Head of caudate nucleus (tissue), 42 donors: ENCODE measurements at regions not wholly inside any gene's neighbourhood (a gene's known extent, or its start where the extent isn't known, plus 50 kb on each side); places are given as distances from the start of the nearest gene placed in this dataset.
"Not testable (repeated sequence)": the region's sequence is repeated elsewhere in the genome, so short reads cannot be mapped to it uniquely, and the experiment has no call there.

Experiments
- DNase-seq, 42 donors: peaks; one replicate each; pipeline versions ENCODE4 v3.0.0 to v3.0.0-alpha.2; 2020 to 2021; ENCODE audit warnings: mixed read lengths in 7 of 42
- intact Hi-C: fragments of 100-400 bp; cut with DNase I; formaldehyde crosslinking; loops from one replicate; pipeline ENCODE4 v1.15.0; 2022

DNA sequence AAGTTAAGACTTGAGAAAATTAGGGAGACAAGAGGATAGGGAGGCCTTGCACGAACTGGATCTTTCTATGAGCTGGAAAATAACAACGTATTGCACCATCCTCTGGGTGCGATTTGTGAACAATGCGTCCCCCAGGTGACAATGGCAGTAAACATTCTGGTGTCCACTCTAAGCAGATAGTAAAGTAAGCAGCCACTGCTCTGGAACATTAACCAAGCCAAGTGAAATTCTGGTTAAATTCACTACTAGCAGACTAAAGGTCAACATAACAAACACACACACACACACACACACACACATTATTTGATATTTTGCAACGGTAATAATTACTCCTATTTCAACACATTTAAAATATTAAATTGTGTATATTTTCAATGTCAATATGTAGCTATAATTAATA, 242.2 kb upstream of the DCAF8L1 start:
- DNase-seq: no peak
- intact Hi-C loops: no loop called here

DNA sequence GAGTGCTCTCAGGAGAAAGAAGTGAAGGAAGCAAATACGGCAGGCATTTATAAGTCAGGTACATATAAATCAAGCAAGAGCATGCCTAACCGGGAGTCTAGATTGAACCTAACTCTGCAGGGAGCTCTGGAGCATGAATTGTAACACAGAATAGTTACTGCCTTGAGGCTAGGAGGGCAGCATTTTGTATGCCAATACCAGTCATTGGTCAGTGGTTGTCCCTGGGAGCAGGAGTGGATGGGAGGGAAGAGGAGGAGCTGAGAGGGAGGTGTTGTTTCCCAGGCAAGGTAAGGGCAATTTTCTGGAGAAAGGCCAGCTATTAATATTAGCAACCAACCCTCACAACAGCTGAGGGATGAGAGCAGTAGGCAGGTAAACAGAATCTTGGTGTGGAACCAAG, 224.7 kb upstream of the DCAF8L1 start:
- intact Hi-C loops: no loop called here
- no peak for DNase-seq

DNA sequence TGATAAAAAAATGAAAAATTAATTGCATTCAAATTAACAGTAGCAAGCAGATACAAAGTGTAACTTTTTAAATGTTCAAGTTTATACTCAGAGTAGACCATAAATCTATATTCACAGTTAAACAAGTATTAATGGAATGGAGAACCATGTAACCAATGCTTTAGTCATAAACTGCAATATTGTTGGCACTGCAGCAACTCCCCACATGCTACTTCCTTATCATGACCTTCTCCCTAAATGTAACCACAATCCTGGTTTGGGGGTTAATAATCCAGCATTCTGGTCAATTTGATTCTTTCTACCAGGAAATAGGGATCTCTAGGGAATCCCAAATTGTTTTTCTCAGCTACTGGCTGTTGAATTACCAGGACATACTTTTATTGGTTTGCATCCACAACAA, 223.9 kb upstream of the DCAF8L1 start:
- DNase-seq: no peak
- intact Hi-C loops: no loop called here

DNA sequence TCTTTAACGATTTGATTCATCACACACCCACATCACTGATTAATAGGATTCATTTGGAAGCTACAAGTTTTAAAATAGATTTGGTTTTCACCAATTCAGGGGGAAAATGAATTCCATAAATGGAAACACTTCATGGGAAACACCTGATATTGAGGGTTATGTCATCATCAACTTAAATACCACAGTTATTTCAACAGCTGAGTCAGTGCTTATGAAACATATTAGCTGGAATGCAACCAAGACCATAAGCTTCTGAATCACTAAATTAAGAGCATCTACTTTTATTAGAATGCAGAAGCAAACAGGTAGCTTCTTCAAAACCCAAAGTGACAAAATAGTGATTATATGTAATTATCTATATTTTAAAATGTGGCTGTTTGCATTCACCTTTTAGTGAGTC, 207.8 kb upstream of the DCAF8L1 start:
- peak in 1 of 42 donors; percentile 3 for DNase-seq
- intact Hi-C loops: no loop called here

DNA sequence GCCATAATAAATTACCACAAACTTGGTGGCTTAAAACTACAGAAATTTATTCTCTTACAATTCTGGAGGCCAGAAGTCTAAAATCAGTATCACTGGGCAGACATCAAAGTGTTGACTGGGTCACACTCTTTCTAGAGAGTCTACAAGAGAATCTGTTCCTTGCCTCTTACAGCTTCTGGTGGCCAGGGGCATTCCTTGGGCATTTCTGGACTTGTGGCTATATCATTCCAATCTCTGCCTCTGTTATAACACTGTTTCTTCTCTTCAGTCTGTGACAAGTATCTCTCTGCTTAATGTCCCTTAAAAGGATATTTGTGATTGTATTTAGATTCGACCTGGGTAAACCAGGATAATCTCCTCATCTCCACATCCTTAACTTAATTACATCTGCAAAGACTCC, 207.3 kb upstream of the DCAF8L1 start:
- intact Hi-C loops: no loop called here
- no peak for DNase-seq

DNA sequence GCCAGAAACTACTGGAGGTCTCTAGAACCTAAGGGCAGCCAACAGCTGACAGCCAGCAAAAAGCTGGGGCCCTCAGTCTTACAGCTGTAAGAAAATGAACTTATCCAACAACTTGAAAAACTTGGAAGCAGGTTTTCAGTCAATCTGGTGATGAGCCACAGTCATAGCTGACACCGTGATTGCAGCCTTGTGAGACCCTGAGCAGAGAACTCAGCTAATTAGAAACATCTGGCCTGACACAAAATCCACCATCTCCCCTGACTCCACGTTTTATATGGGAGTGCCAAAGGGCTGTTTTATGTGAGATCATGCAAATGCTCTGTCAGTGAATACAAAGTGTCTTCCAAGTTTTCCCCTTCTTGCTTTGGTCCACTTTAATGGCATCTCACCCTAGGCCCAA, 198.8 kb upstream of the DCAF8L1 start:
- intact Hi-C loops: no loop called here
- no peak for DNase-seq

DNA sequence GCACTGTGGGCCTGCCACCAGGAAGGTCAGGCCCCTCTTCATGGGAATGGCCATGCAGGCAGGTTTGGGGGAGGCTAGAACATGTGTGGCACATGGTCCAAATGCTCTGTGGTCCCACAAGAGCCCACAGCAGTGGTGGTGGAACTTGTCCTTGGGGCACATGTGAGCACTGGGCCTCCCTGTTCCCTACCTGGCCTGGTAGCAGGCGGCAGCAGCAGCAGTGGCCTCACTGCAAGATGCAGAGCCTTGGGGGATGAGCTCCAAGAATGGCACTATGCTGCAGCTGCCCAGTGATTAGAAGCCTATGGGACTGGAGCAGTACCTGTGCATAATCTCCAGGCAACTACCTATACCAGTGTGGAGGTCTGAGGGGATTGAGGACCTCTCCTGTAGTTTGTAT, 197.0 kb upstream of the DCAF8L1 start:
- no peak for DNase-seq
- intact Hi-C loops: no loop called here

DNA sequence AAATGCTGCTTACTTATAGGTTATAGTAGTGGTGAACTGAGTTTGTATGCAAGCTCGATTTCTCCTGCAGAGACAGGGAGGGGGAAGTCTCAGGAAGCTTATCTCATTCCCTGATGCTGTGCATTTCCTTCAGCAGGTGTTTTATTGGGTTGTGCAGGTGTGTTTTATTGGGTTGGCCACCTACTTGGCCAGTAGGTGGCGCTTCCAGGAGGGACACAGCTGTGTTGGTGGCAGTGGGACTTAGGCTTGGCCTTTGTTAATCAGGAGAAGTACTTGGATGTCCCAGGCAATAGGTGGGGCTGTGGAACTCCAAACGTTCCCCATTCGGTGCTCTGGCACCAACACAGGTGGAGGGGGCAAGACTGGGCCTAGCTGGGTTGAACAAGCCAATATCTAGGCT, 196.0 kb upstream of the DCAF8L1 start:
- intact Hi-C loops: no loop called here
- no peak for DNase-seq

DNA sequence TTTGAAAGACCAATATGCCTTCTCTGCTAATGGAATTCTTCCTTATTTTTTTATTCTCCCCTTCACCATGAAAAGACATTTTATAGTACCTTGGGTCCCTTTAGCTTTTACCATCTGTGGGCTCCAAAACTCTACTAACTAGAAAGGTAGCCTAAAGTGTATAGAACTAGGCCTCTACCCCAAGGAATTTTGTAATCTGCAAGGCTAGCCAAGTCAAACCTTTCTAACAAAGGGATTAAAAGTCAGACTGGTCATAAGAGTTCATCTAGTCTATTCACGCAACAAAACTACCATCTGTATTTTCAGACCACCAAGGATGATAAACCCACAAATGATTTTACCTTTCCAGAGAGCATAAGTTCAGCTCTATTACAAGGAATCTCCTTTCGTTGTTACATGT, 189.5 kb upstream of the DCAF8L1 start:
- DNase-seq: no peak
- intact Hi-C loops: no loop called here

DNA sequence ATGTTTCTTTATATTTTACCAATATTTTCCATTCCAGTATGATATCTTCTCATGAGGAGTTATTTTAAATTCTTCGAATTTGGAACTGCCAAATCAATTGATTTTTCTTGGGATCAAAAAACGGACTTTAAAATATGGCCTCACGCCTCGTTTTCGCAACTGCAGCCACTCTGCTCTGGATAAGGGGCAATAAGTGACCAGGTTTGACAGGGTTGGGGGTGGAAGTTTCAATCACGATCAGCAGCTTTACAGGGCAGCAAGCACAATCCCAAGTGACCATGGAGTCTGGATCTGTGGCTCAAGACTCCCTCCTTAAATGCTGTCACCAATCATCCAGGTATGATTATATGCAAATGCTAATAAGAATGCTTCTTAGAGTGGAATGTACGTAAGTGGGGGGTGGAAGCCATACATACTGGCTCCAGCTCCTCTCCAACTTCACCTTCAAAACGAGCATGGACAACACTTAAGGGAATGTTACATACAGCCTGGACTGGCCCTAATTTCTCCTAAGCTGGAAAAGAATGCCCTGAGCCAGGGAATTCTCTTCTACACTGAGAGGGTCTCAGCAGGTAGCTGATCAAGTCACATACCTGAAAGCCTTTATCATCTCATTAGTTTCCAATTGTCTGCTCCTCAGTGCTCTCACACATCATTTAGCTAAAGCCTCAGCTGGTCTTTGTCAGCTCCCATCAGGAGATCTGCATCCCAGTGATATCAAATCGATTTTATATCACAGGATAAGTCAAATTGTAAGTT, 176.9 kb upstream of the DCAF8L1 start:
- intact Hi-C loops: no loop called here
- no peak for DNase-seq

DNA sequence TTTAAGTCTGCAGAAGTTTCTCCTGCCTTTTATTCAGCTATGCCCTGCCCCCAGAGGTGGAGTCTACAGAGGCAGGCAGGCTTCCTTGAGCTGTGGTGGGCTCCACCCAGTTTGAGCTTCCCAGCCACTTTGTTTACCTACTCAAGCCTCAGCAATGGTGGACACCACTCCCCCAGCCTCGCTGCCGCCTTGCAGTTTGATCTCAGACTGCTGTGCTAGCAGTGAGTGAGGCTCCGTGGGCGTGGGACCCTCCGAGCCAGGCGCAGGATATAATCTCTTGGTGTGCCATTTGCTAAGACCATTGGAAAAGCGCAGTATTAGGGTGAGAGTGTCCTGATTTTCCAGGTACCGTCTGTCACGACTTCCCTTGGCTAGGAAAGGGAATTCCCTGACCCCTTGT, 171.0 kb upstream of the DCAF8L1 start:
- intact Hi-C loops, DNase-seq: not testable (repeated sequence)

DNA sequence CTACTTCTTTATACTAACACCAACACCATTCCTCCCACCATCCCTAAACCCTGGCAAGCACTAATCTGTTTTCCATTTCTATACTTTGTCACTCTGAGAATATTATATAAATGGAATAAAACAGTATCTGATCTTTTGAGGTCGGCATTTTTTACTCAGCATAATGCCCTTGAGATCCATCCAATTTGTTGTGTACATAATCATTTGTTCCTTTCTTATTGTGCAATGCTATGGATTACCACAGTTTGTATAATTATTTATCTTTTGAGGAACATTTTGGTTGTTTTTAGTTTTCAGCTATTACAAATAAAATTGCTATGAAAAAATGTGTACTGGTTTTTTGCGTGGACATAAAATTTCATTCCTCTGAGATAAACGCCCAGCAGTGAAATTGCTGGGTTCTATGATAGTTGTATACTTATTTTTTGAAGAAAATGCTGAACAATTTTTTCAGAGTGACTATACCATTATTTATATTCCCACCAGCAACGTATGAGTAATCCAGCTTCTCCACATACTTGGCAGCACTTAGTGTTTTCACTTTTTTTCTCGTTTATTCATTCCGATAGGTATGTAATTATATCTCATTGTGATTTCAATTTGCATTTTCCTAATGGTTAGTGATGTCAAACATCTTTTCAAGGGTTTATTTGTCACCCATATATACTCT, 154.3 kb upstream of the DCAF8L1 start:
- no peak for DNase-seq
- intact Hi-C loops: no loop called here

DNA sequence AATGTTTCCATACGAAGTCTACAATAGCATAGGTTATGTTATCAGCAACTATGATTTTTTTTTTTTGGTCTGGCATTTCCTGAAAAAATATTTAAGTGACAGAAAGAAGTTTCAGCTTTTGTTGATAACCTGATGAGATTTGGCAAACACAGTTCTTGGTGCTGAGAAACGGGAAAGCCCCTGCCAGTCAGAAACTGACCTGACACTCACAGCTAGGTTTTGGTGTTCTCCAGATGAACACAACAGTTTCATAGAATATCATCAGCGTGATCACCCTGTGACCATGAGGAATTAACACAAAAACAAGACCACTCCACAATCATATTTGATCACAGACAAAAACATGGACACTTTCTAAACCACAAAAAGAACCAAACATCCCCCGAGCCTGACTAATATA, 152.5 kb upstream of the DCAF8L1 start:
- intact Hi-C loops: no loop called here

DNA sequence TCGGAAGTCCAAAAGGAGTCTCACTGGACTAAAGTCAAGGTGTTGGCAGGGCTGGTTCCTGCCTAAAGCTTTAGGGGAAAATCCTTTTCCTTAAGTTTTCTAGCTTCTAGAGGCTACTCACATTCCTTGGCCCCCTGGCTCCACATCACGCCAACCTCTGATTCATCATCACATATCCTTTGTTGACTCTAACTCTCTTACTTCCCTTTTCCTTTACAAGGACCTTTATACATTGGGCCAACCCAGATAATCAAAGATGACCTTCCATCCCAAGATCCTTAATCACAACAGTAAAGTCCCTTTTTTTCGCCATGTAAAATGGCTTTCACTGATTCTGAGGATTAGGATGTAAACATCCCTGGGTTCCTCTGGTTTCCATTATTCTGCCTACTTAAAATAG, 146.4 kb upstream of the DCAF8L1 start:
- intact Hi-C loops: no loop called here
- no peak for DNase-seq

More for the DNA sequence above, 152.5 kb upstream of the DCAF8L1 start:
- DNase-seq: no peak

DNA sequence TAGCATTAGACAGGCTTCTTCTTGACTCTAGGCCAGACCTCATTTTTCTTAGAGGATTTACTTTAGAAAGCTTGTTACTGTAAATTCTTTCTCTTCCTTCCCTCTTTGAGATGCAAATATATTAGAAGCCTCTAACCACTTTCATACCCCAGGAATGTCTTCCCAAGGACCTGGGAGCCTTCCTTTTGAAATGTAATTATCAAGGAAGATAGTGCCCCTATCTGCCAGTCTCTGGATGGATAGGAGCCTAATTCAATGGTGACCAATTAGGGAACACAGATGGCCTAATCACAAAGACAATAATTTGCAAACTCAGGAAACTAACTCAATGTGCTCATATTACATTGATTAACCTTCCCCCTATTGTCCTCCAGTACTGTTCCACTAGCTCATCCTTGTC, 145.6 kb upstream of the DCAF8L1 start:
- no peak for DNase-seq

DNA sequence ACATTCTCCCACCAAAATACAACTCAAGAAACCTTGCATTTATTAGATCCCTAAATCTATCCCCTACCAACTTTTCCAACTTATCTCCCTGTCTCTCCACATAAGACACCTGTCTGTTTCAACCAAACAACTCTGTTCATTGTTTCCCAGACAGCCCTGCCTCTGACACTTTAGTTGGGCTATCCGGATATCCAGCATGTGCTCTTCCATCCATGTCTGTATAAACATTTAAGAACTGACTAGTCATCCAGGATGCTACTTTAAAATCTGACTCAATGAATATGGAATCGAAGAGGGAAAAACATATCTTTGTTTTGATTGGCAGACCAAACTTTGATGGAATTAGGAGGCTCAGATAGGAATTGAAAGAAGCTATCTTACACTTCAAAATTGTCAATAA, 143.2 kb upstream of the DCAF8L1 start:
- no peak for DNase-seq
- intact Hi-C loops: no loop called here

More for the DNA sequence above, 145.6 kb upstream of the DCAF8L1 start:
- intact Hi-C loops: no loop called here

DNA sequence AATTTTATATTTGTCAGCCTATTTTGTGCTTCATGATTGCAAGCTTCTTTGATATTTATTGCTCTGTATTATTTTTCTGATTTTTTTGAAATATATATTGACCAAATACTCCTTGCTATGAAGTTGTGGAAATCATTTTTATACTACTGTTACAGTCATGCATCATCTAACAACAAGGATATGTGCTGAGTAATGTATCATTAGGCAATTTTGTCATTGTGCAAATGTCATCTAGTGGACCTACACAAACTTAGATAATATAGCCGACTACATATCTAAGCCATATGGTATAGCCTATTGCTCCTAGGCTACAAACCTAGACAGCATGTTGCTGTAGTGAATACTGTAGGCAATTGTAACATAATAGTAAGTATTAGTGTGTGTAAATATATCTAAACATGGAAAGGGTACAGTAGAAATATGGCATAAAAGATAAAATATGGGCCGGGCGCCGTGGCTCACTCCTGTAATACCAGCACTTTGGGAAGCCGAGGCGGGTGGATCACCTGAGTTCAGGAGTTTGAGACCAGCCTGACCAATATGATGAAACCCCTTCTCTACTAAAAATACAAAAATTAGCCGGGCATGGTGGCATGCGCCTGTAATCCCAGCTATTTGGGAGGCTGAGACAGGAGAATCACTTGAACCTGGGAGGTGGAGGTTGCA, 139.5 kb upstream of the DCAF8L1 start:
- intact Hi-C loops, DNase-seq: not testable (repeated sequence)

DNA sequence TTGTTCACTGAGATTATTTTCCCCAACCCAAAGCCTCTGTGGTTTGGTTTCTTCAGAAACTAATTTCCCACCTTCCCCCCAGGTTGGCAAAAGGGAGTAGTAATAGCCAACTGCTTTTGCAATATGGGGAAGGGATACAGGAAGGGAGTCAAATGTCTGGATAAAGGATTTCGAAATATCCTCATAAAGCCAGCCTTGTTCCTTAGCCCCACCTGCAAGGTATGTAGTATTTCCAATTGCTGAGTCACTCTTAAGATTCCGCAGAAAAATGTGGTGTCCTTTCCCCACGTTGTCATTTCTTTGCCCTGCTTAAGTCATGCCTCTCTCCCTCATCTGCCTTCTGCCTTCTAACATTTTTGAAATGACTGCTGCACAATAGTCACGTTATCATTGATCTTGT, 138.8 kb upstream of the DCAF8L1 start:
- intact Hi-C loops: no loop called here
- no peak for DNase-seq

DNA sequence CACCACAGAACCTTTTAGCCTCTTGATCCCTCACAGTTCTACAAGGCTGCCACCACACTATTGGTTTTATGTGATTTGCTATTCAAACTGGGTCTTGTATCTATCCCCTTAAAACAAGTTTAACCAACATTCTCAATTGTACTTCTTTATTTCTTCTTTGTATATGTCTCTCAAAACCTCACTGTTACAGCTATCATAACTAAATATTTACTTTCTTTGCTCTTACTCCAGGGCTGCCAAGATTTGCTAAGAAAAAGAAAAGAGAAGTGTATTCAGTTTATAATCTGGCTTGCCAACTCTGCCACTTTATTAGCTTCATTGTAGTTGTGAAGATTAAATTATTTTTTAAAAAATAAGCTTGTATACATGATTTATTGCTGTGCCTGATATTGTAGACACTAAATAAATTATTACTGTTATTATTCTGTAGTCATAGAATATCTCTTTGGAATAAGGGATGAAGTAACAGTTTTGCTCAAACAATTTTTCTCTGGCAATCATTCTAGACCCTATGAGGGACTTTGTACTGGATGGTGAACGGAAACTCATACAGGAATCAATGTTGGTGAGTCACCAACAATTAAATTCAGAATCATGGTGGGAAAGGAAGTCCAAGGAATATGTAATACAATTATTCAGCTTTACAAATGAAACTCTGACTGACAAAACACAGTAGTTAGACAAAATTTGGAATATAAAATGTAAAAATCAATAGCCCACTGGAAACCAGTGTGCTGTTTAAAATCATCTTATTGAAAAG, 127.1 kb upstream of the DCAF8L1 start:
- DNase-seq: no peak
- intact Hi-C loops: no loop called here

DNA sequence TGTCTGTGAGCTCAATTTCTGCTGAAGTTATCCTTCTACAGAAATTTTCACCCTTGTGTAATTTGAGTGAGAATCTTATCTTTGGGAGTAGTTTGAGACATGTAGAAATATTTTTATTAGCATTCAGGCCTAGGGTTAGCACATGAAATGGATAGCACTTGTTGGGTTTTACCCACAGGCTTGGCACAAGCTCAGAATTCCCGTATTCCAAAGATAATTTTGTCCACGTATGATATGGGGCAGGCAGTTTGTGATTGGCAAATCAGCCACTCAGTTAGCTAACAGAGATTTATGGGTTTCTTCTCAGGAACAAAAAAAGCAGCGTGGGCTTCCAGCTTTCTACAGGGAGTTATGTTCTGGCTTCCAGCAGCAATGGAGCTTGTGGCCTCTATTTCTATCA, 117.9 kb upstream of the DCAF8L1 start:
- DNase-seq: no peak
- intact Hi-C loops: no loop called here
